GM21367 (cell line): ENCODE measurements at regions not wholly inside any gene's neighbourhood (a gene's known extent, or its start where the extent isn't known, plus 50 kb on each side); places are given as distances from the start of the nearest gene placed in this dataset.
"Not testable (repeated sequence)": the region's sequence is repeated elsewhere in the genome, so short reads cannot be mapped to it uniquely, and the experiment has no call there.

Experiments used
- ATAC-seq: cut with Tn5 transposase; IDR thresholded peaks from one replicate; pipeline ENCODE4 v1.9.1; 2021; ENCODE audit not compliant: unreplicated experiment

- ATAC-seq = not testable (repeated sequence)
Measured at GRCh38 chr20:40889266-40889665, 139.4 kb upstream of the TOP1 start.

DNA sequence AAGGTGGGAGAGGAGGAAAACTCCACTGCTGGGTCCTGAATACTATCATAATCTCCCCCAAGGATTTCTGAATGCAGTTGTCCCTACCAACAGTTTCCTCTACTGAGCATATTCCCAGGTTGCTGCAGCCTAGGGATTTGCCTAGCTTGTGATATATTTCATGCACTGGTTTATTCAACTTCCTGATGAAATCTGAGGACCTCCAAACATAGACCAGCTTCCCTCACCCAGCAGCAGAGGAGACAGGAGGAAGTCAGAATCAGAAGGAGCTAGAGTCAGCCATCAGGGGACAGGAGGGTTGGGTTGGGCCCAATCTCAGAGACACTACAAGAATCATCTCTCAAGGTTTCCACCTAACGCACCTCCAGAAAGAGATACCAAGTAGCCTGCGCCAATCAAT is 138.4 kb upstream of the TOP1 start:
- no peak for ATAC-seq

- no peak for ATAC-seq
Measured at GRCh38 chr20:40890635-40891034, 138.0 kb upstream of the TOP1 start.

DNA sequence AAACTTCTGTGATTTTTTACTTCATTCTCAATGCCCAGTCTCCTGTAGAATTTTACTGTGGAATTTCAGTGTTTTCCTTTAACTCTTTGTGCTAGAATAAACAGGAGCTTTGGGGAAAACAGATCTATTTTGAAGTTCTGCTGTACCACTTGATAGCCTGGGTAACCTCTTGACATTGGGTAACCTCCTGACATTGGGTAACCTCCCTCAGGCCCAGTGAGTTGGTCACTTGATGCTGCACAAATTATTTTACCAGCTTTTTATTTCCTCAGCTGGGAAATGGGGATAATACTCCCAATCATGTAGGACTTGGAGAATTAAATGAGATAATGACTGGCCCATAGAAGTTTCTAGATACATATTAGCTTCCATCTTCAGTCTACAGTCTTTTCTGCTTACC is 137.3 kb upstream of the TOP1 start:
- ATAC-seq = no peak

GRCh38 chr20:40892642-40893041 is 136.0 kb upstream of the TOP1 start:
- no peak for ATAC-seq

DNA sequence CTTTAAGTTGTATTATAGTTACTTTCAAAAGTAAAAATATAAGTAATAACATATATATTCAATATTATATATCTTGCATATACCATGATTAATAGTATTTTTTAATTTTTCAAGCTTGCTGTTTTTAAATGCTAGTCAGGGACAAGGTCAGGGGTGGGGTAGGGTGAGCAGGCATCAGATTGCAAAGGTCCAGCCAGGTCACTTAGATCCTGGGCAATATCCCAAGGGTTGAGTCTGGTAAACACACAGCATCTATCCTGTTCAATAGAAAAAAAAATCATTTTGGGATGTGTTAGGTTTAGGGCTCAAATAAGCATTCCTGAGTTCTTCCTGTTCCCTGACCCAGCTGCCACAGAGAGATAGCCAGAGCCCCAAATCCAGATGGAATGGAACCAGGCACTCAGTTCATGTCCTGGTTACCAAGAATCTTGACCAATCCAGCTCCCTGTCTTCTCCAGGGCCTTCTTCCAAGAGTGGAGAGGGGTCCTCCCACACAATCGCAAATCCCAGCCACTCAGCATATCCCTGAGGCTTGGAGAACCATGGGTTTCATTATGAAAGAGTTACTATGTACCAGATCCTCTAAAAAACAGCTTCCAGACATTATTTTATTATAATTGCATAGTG is 134.9 kb upstream of the TOP1 start:
- no peak for ATAC-seq

- ATAC-seq = no peak
Measured at GRCh38 chr20:40894237-40894630, 134.4 kb upstream of the TOP1 start.

DNA sequence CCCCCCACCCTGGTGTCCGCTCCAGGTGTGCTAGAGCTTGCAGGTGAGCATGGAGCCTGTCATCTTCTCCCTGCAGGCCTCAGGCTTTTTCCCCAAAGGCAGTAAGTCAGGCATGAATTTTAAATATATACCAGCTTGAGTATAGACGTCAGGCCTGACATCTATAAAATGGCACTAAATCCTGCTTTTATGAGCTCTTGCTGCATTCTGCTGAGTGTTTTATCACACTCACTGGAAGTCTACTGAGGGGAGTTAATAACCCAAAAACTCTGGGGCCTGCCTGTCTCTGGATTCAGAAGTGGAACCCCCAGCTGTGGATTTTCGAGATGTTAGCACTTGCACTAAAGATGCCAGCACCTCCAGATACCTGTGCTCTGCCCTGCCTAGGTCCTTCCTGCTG is 133.4 kb upstream of the TOP1 start:
- ATAC-seq = no peak

- ATAC-seq = no peak
Measured at GRCh38 chr20:40896814-40897700, 131.6 kb upstream of the TOP1 start.

GRCh38 chr20:40899344-40899743 is 129.3 kb upstream of the TOP1 start:
- no peak for ATAC-seq

DNA sequence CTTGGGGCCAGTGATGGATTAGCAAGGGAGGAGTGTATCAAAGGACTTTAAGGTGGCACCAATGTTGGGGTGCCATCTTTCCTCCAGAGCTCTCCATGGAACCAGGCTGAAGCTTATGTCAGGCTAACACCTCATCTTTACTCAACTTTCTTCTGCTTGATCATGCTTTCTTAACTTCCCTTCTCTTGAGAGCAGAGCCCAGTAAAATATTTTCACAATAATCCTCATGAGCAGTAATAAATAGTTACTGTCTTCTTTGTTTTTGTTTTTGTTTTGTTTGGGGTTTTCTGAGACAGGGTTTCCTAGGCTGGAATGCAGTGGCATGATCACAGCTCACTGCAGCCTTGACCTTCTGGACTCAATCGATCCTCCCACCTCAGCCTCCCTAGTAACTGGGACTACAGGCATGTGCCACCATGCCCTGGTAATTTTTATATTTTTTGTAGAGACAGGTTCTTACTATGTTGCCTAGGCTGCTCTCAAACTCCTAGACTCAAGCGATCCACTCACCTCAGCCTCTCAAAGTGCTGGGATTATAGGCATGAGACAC is 127.9 kb upstream of the TOP1 start:
- no peak for ATAC-seq

DNA sequence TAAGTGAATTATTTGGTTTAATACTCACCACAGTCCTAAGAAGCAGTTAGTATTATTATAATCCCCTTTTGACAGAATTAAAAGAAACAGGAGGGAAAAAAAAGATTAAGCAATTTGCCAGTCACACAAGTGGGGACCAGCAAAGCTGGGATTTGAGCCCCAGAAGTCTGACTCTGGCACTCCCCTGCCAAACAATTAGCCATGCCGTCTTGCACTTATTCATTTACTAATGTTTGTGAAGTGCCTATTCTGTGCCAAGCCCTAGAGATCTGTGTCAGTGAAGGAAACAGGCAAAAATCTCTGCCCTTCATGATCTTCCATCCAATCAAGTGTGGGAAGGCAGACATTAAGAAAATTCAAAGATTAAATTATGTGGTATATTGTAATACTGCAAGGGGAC is 126.0 kb upstream of the TOP1 start:
- ATAC-seq = no peak

- ATAC-seq = no peak
Measured at GRCh38 chr20:40908309-40908708, 120.3 kb upstream of the TOP1 start.

GRCh38 chr20:40909489-40909888 is 119.1 kb upstream of the TOP1 start:
- ATAC-seq = not testable (repeated sequence)

- not testable (repeated sequence) for ATAC-seq
Measured at GRCh38 chr20:40910436-40910835, 118.2 kb upstream of the TOP1 start.

GRCh38 chr20:40911152-40911551 is 117.5 kb upstream of the TOP1 start:
- ATAC-seq = not testable (repeated sequence)

- no peak for ATAC-seq
Measured at GRCh38 chr20:40913224-40914185, 115.1 kb upstream of the TOP1 start.

DNA sequence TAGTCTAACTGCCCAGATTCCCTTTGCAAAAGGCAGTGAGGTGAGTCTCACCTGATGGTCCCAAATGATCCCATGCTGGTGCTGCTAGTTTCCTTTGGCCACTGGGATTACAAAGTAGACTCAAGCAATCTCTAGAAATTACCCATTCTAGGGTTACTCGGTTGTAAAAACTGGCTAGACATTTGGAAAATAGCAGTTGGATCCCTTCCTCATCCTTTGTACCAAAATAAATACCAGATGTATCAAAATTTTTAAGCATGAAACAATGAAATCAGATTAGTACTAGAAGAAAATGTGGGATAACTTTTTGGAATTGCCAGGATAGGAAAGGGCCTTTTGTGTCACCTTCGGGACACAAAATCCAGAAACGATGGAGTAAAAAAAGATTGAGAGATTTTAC is 112.9 kb upstream of the TOP1 start:
- no peak for ATAC-seq

DNA sequence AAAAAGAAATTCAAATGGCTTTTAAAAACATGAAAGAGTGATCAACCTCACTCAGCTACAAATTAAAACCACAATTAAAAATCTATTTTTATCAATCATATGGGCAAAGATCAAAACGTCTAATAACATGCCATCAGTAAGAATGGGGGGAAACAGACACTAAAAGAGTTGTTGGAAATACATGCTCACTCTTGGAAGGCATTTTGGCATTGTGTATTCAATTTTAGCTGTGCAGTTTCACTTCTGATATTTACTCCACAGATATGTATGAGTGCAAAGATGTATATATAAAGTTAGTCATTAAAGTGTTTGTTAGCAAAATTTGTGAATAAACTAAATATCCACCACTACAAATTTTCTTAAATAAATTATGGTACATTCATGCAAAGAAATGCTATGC is 112.3 kb upstream of the TOP1 start:
- no peak for ATAC-seq

DNA sequence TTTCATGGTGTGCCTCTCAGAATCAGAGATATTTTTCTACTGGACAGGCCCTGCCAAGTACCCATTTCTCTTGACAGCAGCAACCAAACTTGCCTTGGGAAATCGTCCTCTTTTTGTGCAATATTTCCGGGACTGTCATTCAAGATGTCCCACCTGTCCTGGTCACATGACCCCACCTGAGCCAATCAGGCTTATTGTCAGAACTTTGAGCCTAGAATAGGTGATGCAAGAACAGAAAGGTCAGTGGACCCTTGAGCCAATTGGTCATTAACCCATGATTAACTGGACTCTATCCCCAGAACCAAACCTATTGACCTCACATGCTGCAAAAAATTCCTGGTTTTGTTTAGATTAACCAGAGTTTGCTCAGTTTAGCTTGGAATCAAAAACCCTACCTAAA is 108.3 kb upstream of the TOP1 start:
- ATAC-seq = no peak

DNA sequence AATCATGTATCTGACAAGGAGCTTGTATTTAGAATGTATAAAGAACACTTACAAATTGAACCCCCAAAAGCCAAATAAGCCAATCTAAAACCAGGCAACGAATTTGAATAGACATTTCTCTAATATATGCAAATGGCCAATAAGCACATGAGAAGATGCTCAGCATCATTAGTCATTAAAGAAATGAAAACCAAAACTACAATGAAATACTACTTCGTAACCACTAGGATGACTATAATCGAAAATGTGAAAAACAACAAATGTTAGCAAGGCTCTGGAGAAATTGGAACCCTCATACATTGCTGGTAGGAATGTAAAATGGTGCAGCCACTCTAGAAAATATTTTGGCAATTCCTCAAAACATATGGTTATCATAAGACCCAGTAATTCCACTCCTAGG is 105.8 kb upstream of the TOP1 start:
- ATAC-seq = no peak
